HS-5 (cell line): ENCODE measurements at regions not wholly inside any gene's neighbourhood (a gene's known extent, or its start where the extent isn't known, plus 50 kb on each side); places are given as distances from the start of the nearest gene placed in this dataset.
"Not testable (repeated sequence)": the region's sequence is repeated elsewhere in the genome, so short reads cannot be mapped to it uniquely, and the experiment has no call there.

Source experiments
- DNase-seq: peaks from one replicate; pipeline ENCODE4 v3.0.0-alpha.2; 2012; ENCODE audit warnings: low read depth

GRCh38 chr2:16459606-16460005 is 206.0 kb downstream of the CYRIA start:
- no peak for DNase-seq

- DNase-seq = no peak
Observed at GRCh38 chr2:16454621-16455020, 211.0 kb downstream of the CYRIA start.

- no peak for DNase-seq
Observed at GRCh38 chr2:16452123-16452522, 213.5 kb downstream of the CYRIA start.

GRCh38 chr2:16446706-16447105 is 218.9 kb downstream of the CYRIA start:
- no peak for DNase-seq

- no peak for DNase-seq
Observed at GRCh38 chr2:16442971-16443370, 222.7 kb downstream of the CYRIA start.

- no peak for DNase-seq
Observed at GRCh38 chr2:16441431-16441830, 224.2 kb downstream of the CYRIA start.

GRCh38 chr2:16440898-16441297 is 224.7 kb downstream of the CYRIA start:
- DNase-seq = no peak

GRCh38 chr2:16438613-16439321 is 226.9 kb downstream of the CYRIA start:
- DNase-seq = no peak

GRCh38 chr2:16437189-16437588 is 228.4 kb downstream of the CYRIA start:
- DNase-seq = no peak

GRCh38 chr2:16434393-16434792 is 231.2 kb downstream of the CYRIA start:
- DNase-seq = no peak

- no peak for DNase-seq
Observed at GRCh38 chr2:16430846-16431245, 234.8 kb downstream of the CYRIA start.

GRCh38 chr2:16429431-16430145 is 236.0 kb downstream of the CYRIA start:
- no peak for DNase-seq

- no peak for DNase-seq
Observed at GRCh38 chr2:16429002-16429401, 236.6 kb downstream of the CYRIA start.

GRCh38 chr2:16425462-16426336 is 239.9 kb downstream of the CYRIA start:
- DNase-seq = no peak

- DNase-seq = no peak
Observed at GRCh38 chr2:16420421-16420820, 245.2 kb downstream of the CYRIA start.

GRCh38 chr2:16417726-16418125 is 247.9 kb downstream of the CYRIA start:
- no peak for DNase-seq

- no peak for DNase-seq
Observed at GRCh38 chr2:16416651-16417050, 249.0 kb downstream of the CYRIA start.

GRCh38 chr2:16415861-16416260 is 249.8 kb downstream of the CYRIA start:
- not testable (repeated sequence) for DNase-seq

- no peak for DNase-seq
Observed at GRCh38 chr2:16413947-16414346, 251.7 kb downstream of the CYRIA start.

- DNase-seq = no peak
Observed at GRCh38 chr2:16413285-16413684, 252.3 kb downstream of the CYRIA start.

- DNase-seq = no peak
Observed at GRCh38 chr2:16412321-16413030, 253.2 kb downstream of the CYRIA start.

GRCh38 chr2:16411788-16412187 is 253.8 kb downstream of the CYRIA start:
- no peak for DNase-seq
